ENCODE measurements at regions not wholly inside any gene's neighbourhood (a gene's known extent, or its start where the extent isn't known, plus 50 kb on each side); places are given as distances from the start of the nearest gene placed in this dataset.

- H3K79me2 ChIP-seq (ENCODE audit: insufficient read depth, low read length) = no peaks in the 10 kb centered on the region
- no peaks in the 10 kb centered on the region for H3K36me3 ChIP-seq (ENCODE audit: insufficient read depth, low read length)
- H3K9me3 ChIP-seq (ENCODE audit: insufficient read depth, low read length, severe bottlenecking) = no peaks in the 10 kb centered on the region
- H2AFZ ChIP-seq (ENCODE audit: low read depth, low read length) = no peak overlapping the region
- no peak overlapping the region for H3K4me2 ChIP-seq (ENCODE audit: insufficient read depth, low read length)
- no peak overlapping the region for H3K9ac ChIP-seq (ENCODE audit: low read depth, low read length)
- ATAC-seq (ENCODE audit: insufficient read depth, low read depth) = no peak
- H3K27me3 ChIP-seq (ENCODE audit: insufficient read depth, low read length, poor library complexity) = no peaks in the 10 kb centered on the region
- TF ChIP-seq CTCF (IDR thresholded peaks at IDR 0.05; ENCODE audit: borderline replicate concordance, extremely low read depth, low read length, poor library complexity, severe bottlenecking) (no peak), EZH2 (IDR thresholded peaks at IDR 0.05; ENCODE audit: borderline replicate concordance, low read depth, low read length, severe bottlenecking) (no peak)
- no peak overlapping the region for H3K4me3 ChIP-seq (ENCODE audit: low read depth in 1 of 2, low read length in 2 of 2)
- no peak overlapping the region for H3K27ac ChIP-seq (ENCODE audit: low read length)
- H3K4me1 ChIP-seq (ENCODE audit: insufficient read depth, low read length) = no peaks in the 10 kb centered on the region
- H4K20me1 ChIP-seq (ENCODE audit: insufficient read depth, low read length) = no peaks in the 10 kb centered on the region
- DNase-seq = no peak
These were observed 302.2 kb downstream of the BCL11A start for GRCh38 chr2:60251247-60251646.

GRCh38 chr2:60249879-60250278 lies 303.6 kb downstream of the BCL11A start:
- Histone ChIP-seq H3K9ac (ENCODE audit: low read depth, low read length) (no peak overlapping the region), H3K79me2 (ENCODE audit: insufficient read depth, low read length) (no peaks in the 10 kb centered on the region), H3K27me3 (ENCODE audit: insufficient read depth, low read length, poor library complexity) (no peaks in the 10 kb centered on the region), H3K4me1 (ENCODE audit: insufficient read depth, low read length) (no peaks in the 10 kb centered on the region), H3K27ac (ENCODE audit: low read length) (no peak overlapping the region), H3K36me3 (ENCODE audit: insufficient read depth, low read length) (no peaks in the 10 kb centered on the region), H3K4me3 (ENCODE audit: low read depth in 1 of 2, low read length in 2 of 2) (no peak overlapping the region), H2AFZ (ENCODE audit: low read depth, low read length) (no peak overlapping the region), H4K20me1 (ENCODE audit: insufficient read depth, low read length) (no peaks in the 10 kb centered on the region), H3K4me2 (ENCODE audit: insufficient read depth, low read length) (no peak overlapping the region), H3K9me3 (ENCODE audit: insufficient read depth, low read length, severe bottlenecking) (no peaks in the 10 kb centered on the region)
- ATAC-seq (ENCODE audit: insufficient read depth, low read depth) (no peak), DNase-seq (no peak)
- TF ChIP-seq EZH2 (IDR thresholded peaks at IDR 0.05; ENCODE audit: borderline replicate concordance, low read depth, low read length, severe bottlenecking) (no peak), CTCF (IDR thresholded peaks at IDR 0.05; ENCODE audit: borderline replicate concordance, extremely low read depth, low read length, poor library complexity, severe bottlenecking) (no peak)

DNA sequence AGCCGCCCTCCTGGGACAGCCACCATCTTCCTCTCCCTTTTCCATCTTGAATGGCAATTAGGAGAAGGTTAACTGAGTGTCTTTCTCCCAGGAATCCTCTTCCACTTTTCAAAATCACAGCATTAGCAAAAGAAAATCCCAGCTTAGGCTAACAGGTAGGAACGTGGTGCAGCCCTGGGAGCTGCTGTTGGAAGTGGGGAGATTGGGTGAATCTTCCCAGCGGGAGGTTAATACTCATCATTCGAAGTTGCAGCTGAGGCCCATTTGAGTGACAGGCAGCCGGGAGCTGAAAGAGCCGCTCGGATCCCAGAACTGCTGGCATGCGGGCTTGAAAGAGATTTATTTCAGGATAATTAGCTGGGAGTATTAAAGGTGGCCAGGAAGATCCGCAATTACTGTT lies 306.0 kb downstream of the BCL11A start:
- no peaks in the 10 kb centered on the region for H3K79me2 ChIP-seq (ENCODE audit: insufficient read depth, low read length)
- ATAC-seq (ENCODE audit: insufficient read depth, low read depth) (no peak), DNase-seq (no peak)
- no peak overlapping the region for H3K4me2 ChIP-seq (ENCODE audit: insufficient read depth, low read length)
- H3K36me3 ChIP-seq (ENCODE audit: insufficient read depth, low read length) = no peaks in the 10 kb centered on the region
- no peaks in the 10 kb centered on the region for H4K20me1 ChIP-seq (ENCODE audit: insufficient read depth, low read length)
- no peak overlapping the region for H2AFZ ChIP-seq (ENCODE audit: low read depth, low read length)
- H3K9ac ChIP-seq (ENCODE audit: low read depth, low read length) = no peak overlapping the region
- TF ChIP-seq CTCF (IDR thresholded peaks at IDR 0.05; ENCODE audit: borderline replicate concordance, extremely low read depth, low read length, poor library complexity, severe bottlenecking) = no peak
- no peak for TF ChIP-seq EZH2 (IDR thresholded peaks at IDR 0.05; ENCODE audit: borderline replicate concordance, low read depth, low read length, severe bottlenecking)
- H3K4me1 ChIP-seq (ENCODE audit: insufficient read depth, low read length) = no peaks in the 10 kb centered on the region
- H3K9me3 ChIP-seq (ENCODE audit: insufficient read depth, low read length, severe bottlenecking) = peaks cover 3% of the 10 kb centered on the region
- H3K4me3 ChIP-seq (ENCODE audit: low read depth in 1 of 2, low read length in 2 of 2) = no peak overlapping the region
- H3K27me3 ChIP-seq (ENCODE audit: insufficient read depth, low read length, poor library complexity) = no peaks in the 10 kb centered on the region
- no peak overlapping the region for H3K27ac ChIP-seq (ENCODE audit: low read length)

- no peaks in the 10 kb centered on the region for H3K4me1 ChIP-seq (ENCODE audit: insufficient read depth, low read length)
- H3K4me2 ChIP-seq (ENCODE audit: insufficient read depth, low read length) = no peak overlapping the region
- H3K36me3 ChIP-seq (ENCODE audit: insufficient read depth, low read length) = no peaks in the 10 kb centered on the region
- no peak for TF ChIP-seq EZH2 (IDR thresholded peaks at IDR 0.05; ENCODE audit: borderline replicate concordance, low read depth, low read length, severe bottlenecking)
- no peak for TF ChIP-seq CTCF (IDR thresholded peaks at IDR 0.05; ENCODE audit: borderline replicate concordance, extremely low read depth, low read length, poor library complexity, severe bottlenecking)
- H3K27me3 ChIP-seq (ENCODE audit: insufficient read depth, low read length, poor library complexity) = no peaks in the 10 kb centered on the region
- no peak overlapping the region for H3K4me3 ChIP-seq (ENCODE audit: low read depth in 1 of 2, low read length in 2 of 2)
- no peak overlapping the region for H3K27ac ChIP-seq (ENCODE audit: low read length)
- DNase-seq (no peak), ATAC-seq (ENCODE audit: insufficient read depth, low read depth) (no peak)
- H3K79me2 ChIP-seq (ENCODE audit: insufficient read depth, low read length) = no peaks in the 10 kb centered on the region
- H2AFZ ChIP-seq (ENCODE audit: low read depth, low read length) = no peak overlapping the region
- H3K9me3 ChIP-seq (ENCODE audit: insufficient read depth, low read length, severe bottlenecking) = peaks cover 3% of the 10 kb centered on the region
- no peaks in the 10 kb centered on the region for H4K20me1 ChIP-seq (ENCODE audit: insufficient read depth, low read length)
- H3K9ac ChIP-seq (ENCODE audit: low read depth, low read length) = no peak overlapping the region
These were observed 306.9 kb downstream of the BCL11A start for GRCh38 chr2:60246583-60246982.
